AG09319 (cell line): ENCODE measurements at regions not wholly inside any gene's neighbourhood (a gene's known extent, or its start where the extent isn't known, plus 50 kb on each side); places are given as distances from the start of the nearest gene placed in this dataset.
"Not testable (repeated sequence)": the region's sequence is repeated elsewhere in the genome, so short reads cannot be mapped to it uniquely, and the experiment has no call there.

Source experiments
- DNase-seq: peaks from one replicate; pipeline ENCODE4 v3.0.0-alpha.2; 2010; ENCODE audit warnings: low read depth; ENCODE audit errors: extremely low read depth
- TF ChIP-seq, protein P1 (sequence below): IDR thresholded peaks from 2 replicates; pipeline ENCODE4 v1.5.1; 2011; ENCODE audit warnings: low read depth, mild to moderate bottlenecking, inconsistent platforms, low read length, moderate library complexity

GRCh38 chr3:66648975-66649374 is 148.2 kb upstream of the LRIG1 start:
- TF ChIP-seq, protein P1, sequence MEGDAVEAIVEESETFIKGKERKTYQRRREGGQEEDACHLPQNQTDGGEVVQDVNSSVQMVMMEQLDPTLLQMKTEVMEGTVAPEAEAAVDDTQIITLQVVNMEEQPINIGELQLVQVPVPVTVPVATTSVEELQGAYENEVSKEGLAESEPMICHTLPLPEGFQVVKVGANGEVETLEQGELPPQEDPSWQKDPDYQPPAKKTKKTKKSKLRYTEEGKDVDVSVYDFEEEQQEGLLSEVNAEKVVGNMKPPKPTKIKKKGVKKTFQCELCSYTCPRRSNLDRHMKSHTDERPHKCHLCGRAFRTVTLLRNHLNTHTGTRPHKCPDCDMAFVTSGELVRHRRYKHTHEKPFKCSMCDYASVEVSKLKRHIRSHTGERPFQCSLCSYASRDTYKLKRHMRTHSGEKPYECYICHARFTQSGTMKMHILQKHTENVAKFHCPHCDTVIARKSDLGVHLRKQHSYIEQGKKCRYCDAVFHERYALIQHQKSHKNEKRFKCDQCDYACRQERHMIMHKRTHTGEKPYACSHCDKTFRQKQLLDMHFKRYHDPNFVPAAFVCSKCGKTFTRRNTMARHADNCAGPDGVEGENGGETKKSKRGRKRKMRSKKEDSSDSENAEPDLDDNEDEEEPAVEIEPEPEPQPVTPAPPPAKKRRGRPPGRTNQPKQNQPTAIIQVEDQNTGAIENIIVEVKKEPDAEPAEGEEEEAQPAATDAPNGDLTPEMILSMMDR, result no peak

DNA sequence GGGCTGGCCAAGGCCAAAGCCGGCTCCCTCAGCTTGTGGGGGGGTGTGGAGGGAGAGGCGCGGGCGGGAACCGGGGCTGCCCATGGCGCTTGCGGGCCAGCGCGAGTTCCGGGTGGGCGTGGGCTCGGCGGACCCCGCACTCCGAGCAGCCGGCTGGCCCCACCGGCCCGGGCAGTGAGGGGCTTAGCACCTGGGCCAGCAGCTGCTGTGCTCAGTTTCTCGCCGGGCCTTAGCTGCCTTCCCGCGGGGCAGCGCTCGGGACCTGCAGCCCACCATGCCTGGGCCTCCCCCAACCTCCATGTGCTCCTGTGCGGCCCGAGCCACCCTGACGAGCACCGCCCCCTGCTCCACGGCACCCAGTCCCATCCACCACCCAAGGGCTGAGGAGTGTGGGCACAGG is 150.7 kb upstream of the LRIG1 start:
- DNase-seq, result not testable (repeated sequence)

More at GRCh38 chr3:66648975-66649374, 148.2 kb upstream of the LRIG1 start:
- no peak for DNase-seq

DNA sequence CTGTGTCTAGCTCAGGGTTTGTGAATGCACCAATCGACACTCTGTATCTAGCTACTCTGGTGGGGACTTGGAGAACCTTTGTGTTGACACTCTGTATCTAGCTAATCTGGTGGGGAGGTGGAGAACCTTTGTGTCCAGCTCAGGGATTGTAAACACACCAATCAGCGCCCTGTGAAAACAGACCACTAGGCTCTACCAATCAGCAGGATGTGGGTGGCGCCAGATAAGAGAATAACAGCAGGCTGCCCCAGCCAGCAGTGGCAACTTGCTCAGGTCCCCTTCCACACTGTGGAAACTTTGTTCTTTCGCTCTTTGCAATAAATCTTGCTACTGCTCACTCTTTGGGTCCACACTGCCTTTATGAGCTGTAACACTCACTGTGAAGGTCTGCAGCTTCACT is 151.3 kb upstream of the LRIG1 start:
- DNase-seq, result not testable (repeated sequence)

GRCh38 chr3:66655044-66655443 is 154.2 kb upstream of the LRIG1 start:
- TF ChIP-seq, protein P1, result no peak
- DNase-seq, result no peak

DNA sequence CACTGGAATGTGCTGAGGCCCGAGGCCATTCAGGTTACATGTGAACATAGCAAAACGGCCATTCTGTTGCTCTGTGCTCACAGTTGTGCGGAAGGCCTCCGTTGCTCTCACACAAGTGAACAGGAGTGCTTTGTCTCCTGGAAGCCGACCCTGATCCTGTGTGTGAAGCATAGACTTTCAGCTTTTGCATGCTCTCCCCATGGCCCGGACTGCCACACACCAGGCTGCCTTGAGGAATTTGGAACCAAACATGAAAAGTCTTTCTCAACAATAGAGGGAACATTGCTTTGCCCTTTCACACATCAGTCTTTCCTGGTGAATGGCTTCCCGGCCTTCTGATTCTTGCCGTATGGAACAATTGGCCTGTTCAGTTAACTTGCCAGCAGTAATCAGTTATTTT is 154.8 kb upstream of the LRIG1 start:
- TF ChIP-seq, protein P1, result no peak
- no peak for DNase-seq

DNA sequence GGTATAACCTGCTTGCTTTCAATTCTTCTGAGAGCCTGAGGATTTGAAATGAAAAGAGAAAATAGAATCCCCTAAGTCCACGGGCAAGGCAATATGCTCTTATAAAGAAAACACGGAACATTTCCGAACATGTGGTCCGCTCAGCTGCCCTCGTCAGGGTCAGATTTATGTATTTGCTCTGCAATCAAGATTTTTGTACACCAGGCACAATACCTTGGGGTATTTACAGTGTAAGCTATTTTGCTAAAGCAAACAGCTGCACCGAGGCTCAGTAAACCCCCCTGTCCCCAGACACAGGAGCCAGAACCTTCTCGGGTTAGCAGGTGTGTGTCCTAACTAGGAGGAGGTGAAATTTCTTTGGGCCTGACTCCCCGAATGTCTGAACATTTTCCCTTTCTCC is 155.8 kb upstream of the LRIG1 start:
- TF ChIP-seq, protein P1, result no peak
- DNase-seq, result no peak

- TF ChIP-seq, protein P1, result no peak
- no peak for DNase-seq
Measured at GRCh38 chr3:66659056-66659455, 158.2 kb upstream of the LRIG1 start.

- DNase-seq, result no peak
- TF ChIP-seq, protein P1, result no peak
Measured at GRCh38 chr3:66661628-66662027, 160.8 kb upstream of the LRIG1 start.

DNA sequence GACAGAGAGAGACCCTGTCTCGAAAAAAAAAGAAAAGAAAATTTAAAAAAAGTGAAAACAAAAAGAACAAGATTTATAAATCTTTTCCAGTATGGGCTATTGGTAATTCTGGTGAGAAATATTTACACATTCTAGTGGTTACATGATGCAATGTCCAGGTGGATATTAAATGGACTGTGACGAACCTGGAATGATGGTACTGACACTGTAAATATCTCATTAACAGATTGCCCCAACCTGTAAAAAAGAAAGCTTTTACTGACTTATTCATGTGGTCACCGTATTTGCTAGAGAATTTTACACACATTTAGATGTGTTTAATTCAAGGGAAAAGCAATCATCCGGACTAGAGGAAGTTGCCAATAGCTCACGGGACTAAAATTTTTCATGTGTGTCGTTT is 162.1 kb upstream of the LRIG1 start:
- DNase-seq, result no peak
- TF ChIP-seq, protein P1, result no peak
